IMR-90 (cell line): ENCODE measurements at regions not wholly inside any gene's neighbourhood (a gene's known extent, or its start where the extent isn't known, plus 50 kb on each side); places are given as distances from the start of the nearest gene placed in this dataset.

Experiments
- CEBPB ChIP-seq: IDR thresholded peaks from 2 replicates; pipeline ENCODE4 v1.6.1; 2012; ENCODE audit warnings: low read depth, low read length, improper control_type of control experiment
- ELK1 ChIP-seq: fragments of 150-350 bp; IDR thresholded peaks from 2 replicates; pipeline ENCODE4 v1.6.1; 2016; ENCODE audit warnings: low read depth, mild to moderate bottlenecking, low read length, moderate library complexity, borderline replicate concordance
- MXI1 ChIP-seq: IDR thresholded peaks from 2 replicates; pipeline ENCODE4 v1.6.1; 2012; ENCODE audit warnings: low read depth, mild to moderate bottlenecking, low read length, moderate library complexity, borderline replicate concordance
- NFE2L2 ChIP-seq: fragments of 150-350 bp; IDR thresholded peaks from 2 replicates; pipeline ENCODE4 v1.6.1; 2016; ENCODE audit warnings: low read depth, mild to moderate bottlenecking, low read length
- POLR2A ChIP-seq: IDR thresholded peaks from 2 replicates; pipeline ENCODE4 v1.6.1; 2012; ENCODE audit warnings: mild to moderate bottlenecking, low read depth, low read length
- RAD21 ChIP-seq: IDR thresholded peaks from 2 replicates; pipeline ENCODE4 v1.6.1; 2012; ENCODE audit warnings: low read length, improper control_type of control experiment
- SMC3 ChIP-seq: fragments of 150-350 bp; IDR thresholded peaks from 2 replicates; pipeline ENCODE4 v1.6.1; 2016; ENCODE audit warnings: low read depth, mild to moderate bottlenecking, antibody characterized with exemption, low read length, moderate library complexity
- TF ChIP-seq, protein P1 (sequence below): conservative IDR thresholded peaks from 2 replicates; pipeline ENCODE4 v1.5.1; 2012; ENCODE audit warnings: mild to moderate bottlenecking, low read depth, low read length, improper control_type of control experiment
- TF ChIP-seq, protein P2 (sequence below): fragments of 150-350 bp; IDR thresholded peaks from 2 replicates; pipeline ENCODE4 v1.6.1; 2017; ENCODE audit warnings: mild to moderate bottlenecking, antibody characterized with exemption, low read length, low read depth

DNA sequence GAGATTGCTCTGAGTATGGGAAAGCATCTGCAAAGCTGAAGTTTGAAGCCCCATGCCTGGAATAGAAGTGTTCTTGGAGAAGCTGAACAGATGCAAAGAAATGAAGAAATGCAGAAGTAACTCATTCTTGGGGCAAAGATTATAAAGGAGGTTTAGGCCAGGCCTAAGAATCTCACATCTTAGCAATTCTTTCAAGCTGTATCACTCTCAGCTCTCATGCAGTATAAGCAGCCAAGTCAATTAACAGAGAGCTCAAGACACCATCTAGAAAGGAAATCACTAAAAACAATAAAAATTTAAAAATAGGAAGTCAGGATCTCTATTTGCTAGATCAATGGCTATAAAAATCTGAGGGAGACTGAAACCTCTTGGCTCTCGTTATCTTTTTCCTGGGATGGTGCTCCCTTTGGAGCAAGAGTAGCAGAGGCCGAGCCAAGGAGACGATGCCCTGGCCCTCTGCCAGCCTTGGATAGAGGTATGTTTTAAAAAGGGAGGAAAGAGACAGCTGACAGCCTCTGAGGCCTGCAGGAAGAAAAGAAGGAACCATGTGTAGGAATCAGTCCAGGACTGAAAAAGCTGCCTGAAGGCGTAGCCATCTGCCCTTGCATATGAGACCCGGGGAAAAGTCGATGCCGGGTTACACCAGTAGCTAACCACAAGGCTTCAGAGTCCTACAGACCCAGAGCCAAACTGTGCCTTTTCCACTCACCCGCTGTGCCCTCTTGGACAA, 229.8 kb downstream of the BLID start:
- TF ChIP-seq NFE2L2, result no peak
- no peak for TF ChIP-seq POLR2A
- TF ChIP-seq, protein P1, sequence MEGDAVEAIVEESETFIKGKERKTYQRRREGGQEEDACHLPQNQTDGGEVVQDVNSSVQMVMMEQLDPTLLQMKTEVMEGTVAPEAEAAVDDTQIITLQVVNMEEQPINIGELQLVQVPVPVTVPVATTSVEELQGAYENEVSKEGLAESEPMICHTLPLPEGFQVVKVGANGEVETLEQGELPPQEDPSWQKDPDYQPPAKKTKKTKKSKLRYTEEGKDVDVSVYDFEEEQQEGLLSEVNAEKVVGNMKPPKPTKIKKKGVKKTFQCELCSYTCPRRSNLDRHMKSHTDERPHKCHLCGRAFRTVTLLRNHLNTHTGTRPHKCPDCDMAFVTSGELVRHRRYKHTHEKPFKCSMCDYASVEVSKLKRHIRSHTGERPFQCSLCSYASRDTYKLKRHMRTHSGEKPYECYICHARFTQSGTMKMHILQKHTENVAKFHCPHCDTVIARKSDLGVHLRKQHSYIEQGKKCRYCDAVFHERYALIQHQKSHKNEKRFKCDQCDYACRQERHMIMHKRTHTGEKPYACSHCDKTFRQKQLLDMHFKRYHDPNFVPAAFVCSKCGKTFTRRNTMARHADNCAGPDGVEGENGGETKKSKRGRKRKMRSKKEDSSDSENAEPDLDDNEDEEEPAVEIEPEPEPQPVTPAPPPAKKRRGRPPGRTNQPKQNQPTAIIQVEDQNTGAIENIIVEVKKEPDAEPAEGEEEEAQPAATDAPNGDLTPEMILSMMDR, result no peak
- no peak for TF ChIP-seq CEBPB
- TF ChIP-seq SMC3, result no peak
- TF ChIP-seq MXI1, result no peak
- no peak for TF ChIP-seq ELK1
- no peak for TF ChIP-seq RAD21
- TF ChIP-seq, protein P2, sequence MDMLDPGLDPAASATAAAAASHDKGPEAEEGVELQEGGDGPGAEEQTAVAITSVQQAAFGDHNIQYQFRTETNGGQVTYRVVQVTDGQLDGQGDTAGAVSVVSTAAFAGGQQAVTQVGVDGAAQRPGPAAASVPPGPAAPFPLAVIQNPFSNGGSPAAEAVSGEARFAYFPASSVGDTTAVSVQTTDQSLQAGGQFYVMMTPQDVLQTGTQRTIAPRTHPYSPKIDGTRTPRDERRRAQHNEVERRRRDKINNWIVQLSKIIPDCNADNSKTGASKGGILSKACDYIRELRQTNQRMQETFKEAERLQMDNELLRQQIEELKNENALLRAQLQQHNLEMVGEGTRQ, result no peak
